Umbilical cord (tissue), 1 donor: ENCODE measurements at regions not wholly inside any gene's neighbourhood (a gene's known extent, or its start where the extent isn't known, plus 50 kb on each side); places are given as distances from the start of the nearest gene placed in this dataset.

Source experiments
- DNase-seq: peaks from one replicate; pipeline ENCODE4 v3.0.0-alpha.2; 2015; ENCODE audit warnings: low spot score

- DNase-seq, result no peak
Observed at GRCh38 chr13:91189506-91189905, 158.0 kb upstream of the MIR17HG start.

- DNase-seq, result no peak
Observed at GRCh38 chr13:91193358-91193757, 154.1 kb upstream of the MIR17HG start.

GRCh38 chr13:91195789-91196188 is 151.7 kb upstream of the MIR17HG start:
- DNase-seq, result no peak

- DNase-seq, result no peak
Observed at GRCh38 chr13:91196958-91197357, 150.5 kb upstream of the MIR17HG start.

- no peak for DNase-seq
Observed at GRCh38 chr13:91199866-91200265, 147.6 kb upstream of the MIR17HG start.

- no peak for DNase-seq
Observed at GRCh38 chr13:91200486-91200885, 147.0 kb upstream of the MIR17HG start.

GRCh38 chr13:91203430-91203829 is 144.1 kb upstream of the MIR17HG start:
- no peak for DNase-seq

- DNase-seq, result no peak
Observed at GRCh38 chr13:91207261-91207660, 140.2 kb upstream of the MIR17HG start.

GRCh38 chr13:91211510-91211909 is 136.0 kb upstream of the MIR17HG start:
- no peak for DNase-seq

- no peak for DNase-seq
Observed at GRCh38 chr13:91212231-91212630, 135.3 kb upstream of the MIR17HG start.

GRCh38 chr13:91214031-91214430 is 133.5 kb upstream of the MIR17HG start:
- DNase-seq, result no peak

GRCh38 chr13:91216928-91217700 is 130.4 kb upstream of the MIR17HG start:
- DNase-seq, result no peak

GRCh38 chr13:91219201-91219600 is 128.3 kb upstream of the MIR17HG start:
- no peak for DNase-seq

- DNase-seq, result no peak
Observed at GRCh38 chr13:91220872-91221271, 126.6 kb upstream of the MIR17HG start.

GRCh38 chr13:91228108-91228507 is 119.4 kb upstream of the MIR17HG start:
- DNase-seq, result no peak

GRCh38 chr13:91228940-91229339 is 118.5 kb upstream of the MIR17HG start:
- DNase-seq, result no peak

- DNase-seq, result no peak
Observed at GRCh38 chr13:91232716-91233115, 114.8 kb upstream of the MIR17HG start.

- DNase-seq, result no peak
Observed at GRCh38 chr13:91233291-91233690, 114.2 kb upstream of the MIR17HG start.

GRCh38 chr13:91236182-91236581 is 111.3 kb upstream of the MIR17HG start:
- no peak for DNase-seq

- no peak for DNase-seq
Observed at GRCh38 chr13:91236921-91237320, 110.6 kb upstream of the MIR17HG start.

GRCh38 chr13:91238036-91238435 is 109.5 kb upstream of the MIR17HG start:
- DNase-seq, result no peak

GRCh38 chr13:91240341-91240740 is 107.1 kb upstream of the MIR17HG start:
- no peak for DNase-seq

- no peak for DNase-seq
Observed at GRCh38 chr13:91241221-91241933, 106.1 kb upstream of the MIR17HG start.
